SU-DHL-6 (cell line): ENCODE measurements at regions not wholly inside any gene's neighbourhood (a gene's known extent, or its start where the extent isn't known, plus 50 kb on each side); places are given as distances from the start of the nearest gene placed in this dataset.

ENCODE experiments used
- H2AFZ ChIP-seq: fragments of 200-600 bp; sonication (generic); 2 replicates; pipeline ENCODE4 v1.6.1; 2014; ENCODE audit warnings: low read depth, mild to moderate bottlenecking, moderate library complexity, mixed read lengths, antibody characterized with exemption, low read length; ENCODE audit not compliant: severe bottlenecking
- H3F3A ChIP-seq: fragments of 200-600 bp; shearing (Covaris generic); 2 replicates; pipeline ENCODE4 v1.6.0; 2016; ENCODE audit warnings: antibody characterized with exemption, mild to moderate bottlenecking; ENCODE audit not compliant: insufficient read depth
- H3K27ac ChIP-seq: fragments of 200-600 bp; sonication (generic); 2 replicates; pipeline ENCODE4 v1.5.1; 2016; ENCODE audit warnings: low read depth, mild to moderate bottlenecking, low read length, moderate library complexity, mixed read lengths
- H3K27me3 ChIP-seq: fragments of 200-600 bp; sonication (generic), shearing (Covaris generic); 2 replicates; pipeline ENCODE4 v1.6.0; 2014; ENCODE audit warnings: mild to moderate bottlenecking, low read length
- H3K36me3 ChIP-seq: fragments of 200-600 bp; sonication (generic); 2 replicates; pipeline ENCODE4 v1.6.1; 2014; ENCODE audit warnings: mild to moderate bottlenecking, low read length, mixed read lengths
- H3K4me2 ChIP-seq: fragments of 300-600, 200-600 bp; shearing (Covaris generic), sonication (generic); 2 replicates; pipeline ENCODE4 v1.6.0; 2014; ENCODE audit warnings: low read length, low read depth, mild to moderate bottlenecking; ENCODE audit not compliant: poor library complexity, severe bottlenecking
- H3K4me3 ChIP-seq: fragments of 200-600 bp; sonication (generic); 2 replicates; pipeline ENCODE4 v1.5.1; 2014; ENCODE audit warnings: antibody characterized with exemption, low read length, mild to moderate bottlenecking, mixed read lengths; ENCODE audit not compliant: insufficient read depth, poor library complexity, severe bottlenecking
- H3K79me2 ChIP-seq: fragments of 200-600 bp; sonication (generic); 2 replicates; pipeline ENCODE4 v1.6.1; 2014; ENCODE audit warnings: mild to moderate bottlenecking, low read length, moderate library complexity; ENCODE audit not compliant: insufficient read depth
- H3K9ac ChIP-seq: fragments of 200-600 bp; sonication (generic); 2 replicates; pipeline ENCODE4 v1.7.0; 2014; ENCODE audit warnings: mild to moderate bottlenecking, low read length
- H3K9me2 ChIP-seq: fragments of 200-600 bp; sonication (generic); replicated peaks from 2 replicates; pipeline ENCODE4 v1.6.1; 2014; ENCODE audit warnings: low read length; ENCODE audit not compliant: insufficient read depth
- H3K9me3 ChIP-seq: fragments of 200-600 bp; sonication (generic); 2 replicates; pipeline ENCODE4 v1.6.1; 2014; ENCODE audit warnings: low read length, mixed read lengths; ENCODE audit not compliant: insufficient read depth
- H4K20me1 ChIP-seq: fragments of 200-600 bp; sonication (generic); 2 replicates; pipeline ENCODE4 v1.6.1; 2014; ENCODE audit warnings: low read depth, mild to moderate bottlenecking, antibody characterized with exemption, low read length, moderate library complexity, mixed read lengths
- EZH2phosphoT487 ChIP-seq: fragments of 200-600 bp; sonication (generic), shearing (Covaris generic); conservative IDR thresholded peaks from 2 replicates; pipeline ENCODE4 v1.6.1; 2018; ENCODE audit warnings: mild to moderate bottlenecking, antibody characterized with exemption, low read length, moderate library complexity, mixed read lengths
- TF ChIP-seq, protein P1 (sequence below): fragments of 200-600 bp; sonication (generic); IDR thresholded peaks from one replicate; pipeline ENCODE4 v1.5.1; 2017; ENCODE audit warnings: antibody characterized with exemption, mild to moderate bottlenecking, low read length, moderate library complexity; ENCODE audit not compliant: insufficient read depth, poor library complexity, severe bottlenecking

DNA sequence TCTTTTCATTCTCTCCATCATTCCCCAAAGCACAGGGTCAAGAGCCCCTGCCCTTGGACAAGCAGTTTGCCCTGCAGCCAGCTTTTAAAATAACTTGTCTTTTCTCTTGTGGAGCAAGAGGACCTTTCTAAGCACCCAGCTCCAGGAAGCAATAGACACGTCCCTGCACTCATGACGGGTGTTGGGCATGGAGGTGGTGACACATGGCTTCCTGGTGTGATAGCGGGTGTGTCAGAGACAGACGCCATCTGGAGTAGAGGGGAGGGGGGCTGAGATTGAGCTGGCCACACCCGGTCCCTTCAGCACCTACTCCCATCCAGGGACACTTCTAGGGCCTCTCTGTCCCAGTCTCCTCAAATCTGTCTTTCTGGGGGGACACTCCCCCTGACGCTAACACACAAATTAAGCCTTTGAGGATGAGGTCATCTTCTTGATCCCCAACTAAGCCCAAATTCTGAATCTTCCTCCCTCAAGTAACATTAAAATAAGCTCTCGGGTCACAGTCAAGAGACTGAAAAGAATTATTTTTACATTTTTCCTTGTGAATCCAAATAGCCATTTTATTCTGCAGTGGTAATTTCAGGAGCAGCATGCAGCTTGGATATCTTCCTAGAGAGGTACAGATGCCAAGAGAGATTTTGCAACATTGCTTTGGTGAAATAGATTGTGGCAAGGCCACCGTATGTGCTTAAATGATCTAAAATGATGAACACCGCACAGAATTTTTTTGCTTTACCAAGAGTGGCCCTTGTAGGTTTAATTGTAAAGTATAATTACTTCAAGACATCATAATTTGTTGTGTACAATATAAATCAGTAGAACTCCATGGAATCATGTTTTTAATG, 216.6 kb upstream of the IRX3 start:
- H3K4me2 ChIP-seq, result no peak overlapping the region
- no peaks in the 10 kb centered on the region for H3F3A ChIP-seq
- no peak for TF ChIP-seq EZH2phosphoT487
- TF ChIP-seq, protein P1, sequence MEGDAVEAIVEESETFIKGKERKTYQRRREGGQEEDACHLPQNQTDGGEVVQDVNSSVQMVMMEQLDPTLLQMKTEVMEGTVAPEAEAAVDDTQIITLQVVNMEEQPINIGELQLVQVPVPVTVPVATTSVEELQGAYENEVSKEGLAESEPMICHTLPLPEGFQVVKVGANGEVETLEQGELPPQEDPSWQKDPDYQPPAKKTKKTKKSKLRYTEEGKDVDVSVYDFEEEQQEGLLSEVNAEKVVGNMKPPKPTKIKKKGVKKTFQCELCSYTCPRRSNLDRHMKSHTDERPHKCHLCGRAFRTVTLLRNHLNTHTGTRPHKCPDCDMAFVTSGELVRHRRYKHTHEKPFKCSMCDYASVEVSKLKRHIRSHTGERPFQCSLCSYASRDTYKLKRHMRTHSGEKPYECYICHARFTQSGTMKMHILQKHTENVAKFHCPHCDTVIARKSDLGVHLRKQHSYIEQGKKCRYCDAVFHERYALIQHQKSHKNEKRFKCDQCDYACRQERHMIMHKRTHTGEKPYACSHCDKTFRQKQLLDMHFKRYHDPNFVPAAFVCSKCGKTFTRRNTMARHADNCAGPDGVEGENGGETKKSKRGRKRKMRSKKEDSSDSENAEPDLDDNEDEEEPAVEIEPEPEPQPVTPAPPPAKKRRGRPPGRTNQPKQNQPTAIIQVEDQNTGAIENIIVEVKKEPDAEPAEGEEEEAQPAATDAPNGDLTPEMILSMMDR, result no peak
- H4K20me1 ChIP-seq, result no peaks in the 10 kb centered on the region
- H3K27me3 ChIP-seq, result no peaks in the 10 kb centered on the region
- H3K79me2 ChIP-seq, result no peaks in the 10 kb centered on the region
- H3K36me3 ChIP-seq, result no peaks in the 10 kb centered on the region
- no peak overlapping the region for H3K9ac ChIP-seq
- H3K4me3 ChIP-seq, result no peak overlapping the region
- H3K9me2 ChIP-seq, result no peaks in the 10 kb centered on the region
- no peak overlapping the region for H2AFZ ChIP-seq
- no peak overlapping the region for H3K27ac ChIP-seq
- peaks cover 6% of the 10 kb centered on the region; the same call in 1 of the 2 replicates for H3K9me3 ChIP-seq

DNA sequence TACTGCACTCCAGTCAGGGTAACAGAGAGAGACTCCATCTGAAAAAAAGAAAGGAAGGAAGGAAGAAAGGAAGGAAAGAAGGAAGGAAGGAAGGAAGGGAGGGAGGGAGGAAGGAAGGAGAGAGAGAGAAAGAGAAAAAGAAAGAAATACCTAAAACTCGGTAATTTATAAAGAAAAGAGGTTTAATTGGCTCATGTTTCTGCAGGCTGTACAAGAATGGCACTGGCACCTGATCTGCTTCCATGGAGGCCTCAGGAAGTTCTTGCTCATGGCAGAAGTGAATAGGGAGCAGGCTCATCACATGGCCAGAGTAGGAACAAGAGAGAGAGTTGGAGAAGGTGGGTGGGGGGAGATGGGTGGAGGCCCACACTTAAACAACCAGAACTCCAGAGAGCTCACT, 215.2 kb upstream of the IRX3 start:
- TF ChIP-seq EZH2phosphoT487, result no peak
- TF ChIP-seq, protein P1, result no peak
- Histone ChIP-seq H3F3A (no peaks in the 10 kb centered on the region), H3K36me3 (no peaks in the 10 kb centered on the region), H3K27me3 (no peaks in the 10 kb centered on the region), H3K27ac (no peak overlapping the region), H3K79me2 (no peaks in the 10 kb centered on the region), H3K4me2 (no peak overlapping the region), H3K4me3 (no peak overlapping the region), H4K20me1 (no peaks in the 10 kb centered on the region), H2AFZ (no peak overlapping the region), H3K9ac (no peak overlapping the region), H3K9me2 (no peaks in the 10 kb centered on the region), H3K9me3 (peaks cover 11% of the 10 kb centered on the region; the same call in 1 of the 2 replicates)

DNA sequence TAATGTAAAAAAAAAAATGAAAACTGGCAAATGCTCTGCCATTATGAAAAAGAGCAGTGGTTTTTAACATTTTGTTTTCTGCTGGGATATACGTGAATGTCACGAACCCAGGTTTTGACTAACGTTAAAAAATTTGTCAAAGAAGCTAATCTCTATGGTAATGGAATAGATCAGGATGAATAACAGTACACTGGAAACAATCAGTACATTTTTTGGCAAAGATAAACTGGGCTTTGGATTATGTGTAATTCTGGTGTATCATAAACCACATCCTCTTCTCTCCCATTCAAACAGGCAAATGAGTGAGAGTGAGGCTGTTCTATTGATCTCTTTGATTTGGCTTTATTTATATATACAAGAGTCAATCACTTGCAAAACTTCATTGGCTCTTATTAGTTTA, 207.0 kb upstream of the IRX3 start:
- Histone ChIP-seq H3K27ac (no peak overlapping the region), H3K79me2 (no peaks in the 10 kb centered on the region), H3K27me3 (no peaks in the 10 kb centered on the region; the same call in 1 of the 2 replicates), H3K9me3 (peaks cover 9% of the 10 kb centered on the region), H3K4me2 (no peak overlapping the region), H3F3A (no peaks in the 10 kb centered on the region), H4K20me1 (no peaks in the 10 kb centered on the region), H3K36me3 (no peaks in the 10 kb centered on the region), H3K9ac (no peak overlapping the region), H3K9me2 (no peaks in the 10 kb centered on the region), H3K4me3 (no peak overlapping the region), H2AFZ (no peak overlapping the region)
- TF ChIP-seq, protein P1, result no peak
- no peak for TF ChIP-seq EZH2phosphoT487
